ENCODE measurements at regions not wholly inside any gene's neighbourhood (a gene's known extent, or its start where the extent isn't known, plus 50 kb on each side); places are given as distances from the start of the nearest gene placed in this dataset.

DNA sequence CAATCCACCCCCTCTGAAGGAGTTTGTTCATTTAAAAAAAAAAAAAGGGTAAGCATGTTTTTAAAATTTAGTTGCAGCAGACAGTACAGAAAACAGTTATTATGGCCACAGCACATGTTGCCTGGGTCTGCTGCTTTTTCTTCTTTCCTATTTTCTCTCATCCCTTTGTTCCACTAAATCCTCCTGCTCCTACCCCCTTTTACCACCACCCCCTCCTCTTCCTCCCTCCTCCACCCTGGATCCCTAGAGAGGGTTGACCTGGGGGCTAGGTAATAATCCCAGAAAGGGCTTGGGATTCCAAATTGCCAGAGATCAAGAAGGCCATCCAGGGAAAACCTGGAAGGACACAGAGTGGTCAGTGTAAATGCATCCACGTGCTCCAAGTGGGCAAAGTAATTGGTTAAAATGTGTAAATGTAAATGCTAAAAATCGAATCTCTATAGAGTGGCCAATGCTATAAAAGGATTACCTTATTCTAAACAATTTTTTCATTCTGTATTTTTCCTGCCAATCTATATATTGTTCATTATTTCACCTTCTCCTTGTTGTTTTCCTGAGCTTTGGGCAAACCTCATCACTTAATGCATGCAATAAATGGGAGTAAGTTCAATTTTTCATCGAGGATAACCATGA lies 89.0 kb upstream of the PIK3CG start:
- DNase-seq (ENCODE audit: low spot score) = no peak

DNA sequence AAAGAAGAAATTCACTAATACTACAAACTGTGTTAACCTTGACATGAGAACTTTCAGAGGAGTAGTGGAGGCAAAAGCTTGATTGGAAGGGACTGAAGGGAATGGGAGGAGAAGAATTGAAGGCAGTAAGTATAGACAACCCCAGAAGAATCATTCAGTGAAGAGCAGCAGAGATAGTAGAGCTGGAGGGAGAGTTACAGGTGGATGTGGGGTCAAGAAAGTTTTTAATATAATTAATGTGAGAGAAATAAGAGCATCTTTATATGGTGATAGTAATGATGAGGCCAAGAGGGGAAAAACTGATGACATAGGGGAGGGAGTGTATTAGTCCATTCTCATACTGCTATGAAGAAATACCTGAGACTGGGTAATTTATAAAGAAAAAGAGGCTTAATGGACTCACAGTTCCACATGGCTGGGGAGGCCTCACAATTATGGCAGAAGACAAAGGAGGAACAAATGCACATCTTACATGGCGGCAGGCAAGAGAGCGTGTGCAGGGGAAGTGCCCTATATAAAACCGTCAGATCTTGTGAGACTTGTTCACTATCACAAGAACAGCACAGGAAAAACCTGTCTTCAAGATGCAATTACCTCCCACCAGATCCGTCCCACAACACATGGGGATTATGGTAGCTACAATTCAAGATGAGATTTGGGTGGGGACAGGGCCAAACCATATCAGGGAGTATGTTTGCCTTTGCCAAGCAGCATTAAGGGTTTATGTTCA lies 88.3 kb upstream of the PIK3CG start:
- DNase-seq (ENCODE audit: low spot score) = no peak

DNA sequence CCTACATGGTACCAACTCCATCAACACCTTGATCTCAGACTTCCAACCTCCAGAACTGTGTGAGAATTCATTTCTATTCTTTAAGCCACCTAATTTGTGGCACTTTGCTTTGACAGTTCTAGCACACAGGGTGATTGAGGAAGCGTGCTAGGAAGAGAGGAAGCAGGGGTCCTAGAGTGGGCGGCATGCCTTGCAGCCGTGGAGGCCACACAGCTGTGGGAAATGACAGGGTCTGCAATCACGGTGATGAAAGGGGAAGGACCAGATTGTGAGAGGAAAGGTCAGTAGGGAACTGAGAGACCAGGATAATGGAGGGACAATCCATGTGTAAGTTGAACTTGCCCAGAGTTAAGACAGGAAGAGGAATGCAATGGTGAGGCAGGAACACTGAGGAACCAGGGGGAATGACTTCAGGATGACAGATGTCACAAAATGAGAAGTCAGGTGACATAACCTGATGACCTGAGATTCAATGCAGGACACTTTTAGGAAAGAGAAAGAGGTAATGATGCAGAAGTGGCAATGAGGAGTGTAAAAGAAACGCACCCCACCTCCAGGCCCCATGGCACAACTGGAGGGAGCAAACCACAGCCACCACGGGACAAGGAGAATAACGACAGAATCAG lies 87.3 kb upstream of the PIK3CG start:
- DNase-seq (ENCODE audit: low spot score) = no peak

DNA sequence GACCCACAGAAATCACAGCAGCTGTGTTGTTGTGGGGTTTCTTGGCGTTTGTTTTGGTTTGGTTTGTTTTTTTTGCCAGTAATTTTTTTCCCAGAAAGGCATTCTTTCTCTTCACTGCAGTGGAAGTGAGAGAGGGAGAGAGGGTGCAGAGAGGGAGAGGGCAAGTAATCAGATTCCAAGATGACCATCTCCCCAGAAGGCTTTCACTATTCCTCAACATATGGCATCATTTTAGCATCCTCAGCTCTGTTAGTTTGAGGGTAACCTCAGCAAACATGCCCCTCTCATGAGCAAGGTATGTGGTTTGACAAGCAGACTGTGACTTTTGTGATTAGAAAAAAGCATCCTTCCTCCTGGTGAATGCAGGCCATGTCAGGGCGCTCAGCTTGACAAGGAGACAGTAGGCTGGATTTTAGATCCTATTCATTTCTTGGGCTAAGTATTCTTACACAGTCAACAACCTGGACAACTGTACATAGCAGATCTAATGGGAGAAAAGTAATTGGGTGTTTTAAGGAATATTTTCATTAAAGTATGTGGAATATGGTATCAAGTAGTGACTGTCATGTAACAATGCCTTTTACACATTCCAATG lies 86.3 kb upstream of the PIK3CG start:
- no peak for DNase-seq (ENCODE audit: low spot score)

DNA sequence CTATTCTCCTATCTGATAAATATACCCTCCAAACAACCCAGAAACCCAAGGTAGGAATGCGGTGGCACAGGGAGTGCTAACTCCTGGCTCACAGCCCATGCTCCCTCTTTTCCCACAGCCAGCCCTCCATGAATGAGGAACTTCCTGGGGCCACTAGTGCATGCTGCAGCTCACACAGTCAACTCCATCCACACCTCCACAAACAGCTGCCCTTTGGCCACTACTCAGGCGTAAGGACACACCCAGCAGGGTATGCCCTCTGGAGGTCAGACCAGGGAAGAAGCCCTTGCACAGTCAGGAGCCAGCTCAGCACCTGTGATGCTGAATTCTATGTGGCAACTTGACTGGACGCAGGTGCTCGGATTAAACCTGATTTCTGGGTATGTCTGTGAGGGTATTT lies 85.2 kb upstream of the PIK3CG start:
- DNase-seq (ENCODE audit: low spot score) = peak; percentile 43

DNA sequence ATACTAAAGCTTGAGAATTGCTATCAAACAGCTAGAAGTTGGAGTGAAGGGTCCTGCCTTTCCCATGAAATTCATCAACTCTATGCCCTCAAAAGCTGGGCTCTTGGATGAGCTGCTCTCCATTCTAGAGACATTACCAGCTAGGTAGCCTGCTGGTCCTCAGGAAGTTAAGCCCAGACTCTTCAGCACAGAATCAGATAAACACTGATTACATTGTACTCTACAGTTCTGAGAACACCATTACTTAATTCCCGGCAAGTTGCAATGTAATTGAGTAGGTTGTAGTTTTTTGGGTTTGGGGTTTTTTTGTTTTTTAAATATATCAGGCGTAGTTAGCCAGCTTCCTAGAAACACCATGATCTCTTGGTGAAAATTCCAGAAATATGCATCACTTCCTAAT lies 84.1 kb upstream of the PIK3CG start:
- DNase-seq (ENCODE audit: low spot score) = no peak

DNA sequence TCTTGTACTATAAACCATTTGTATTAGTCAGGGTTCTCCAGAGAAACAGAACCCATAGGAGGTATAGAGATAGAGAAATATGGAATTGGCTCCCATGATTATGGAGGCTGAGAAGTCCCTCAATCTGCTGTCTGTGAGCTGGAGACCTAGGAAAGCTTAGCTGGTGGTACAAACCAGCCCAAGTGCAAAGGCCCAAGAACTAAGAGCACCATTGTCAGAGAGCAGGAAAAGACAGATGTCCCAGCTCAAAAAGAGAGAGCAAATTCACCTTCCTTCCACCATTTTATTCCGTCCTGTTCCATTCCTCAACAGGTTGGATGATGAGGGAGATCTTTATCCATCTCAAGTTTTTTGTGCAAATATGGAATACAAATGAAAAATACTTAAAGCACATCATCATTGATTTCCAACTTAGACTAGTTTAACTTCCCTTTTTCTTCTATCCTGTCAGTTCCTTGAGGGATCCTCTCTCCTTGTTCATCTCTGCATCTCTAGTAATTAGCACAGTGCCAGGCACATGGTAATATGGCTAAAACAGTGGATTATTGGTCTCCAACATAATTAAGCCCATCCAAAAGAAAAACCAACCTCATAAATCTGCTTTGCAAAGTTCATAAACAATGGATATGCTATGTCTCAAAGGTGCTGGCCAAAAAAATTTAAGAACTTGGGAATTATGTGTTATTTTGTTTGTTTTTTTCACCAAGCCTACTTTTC lies 83.1 kb upstream of the PIK3CG start:
- DNase-seq (ENCODE audit: low spot score) = no peak

DNA sequence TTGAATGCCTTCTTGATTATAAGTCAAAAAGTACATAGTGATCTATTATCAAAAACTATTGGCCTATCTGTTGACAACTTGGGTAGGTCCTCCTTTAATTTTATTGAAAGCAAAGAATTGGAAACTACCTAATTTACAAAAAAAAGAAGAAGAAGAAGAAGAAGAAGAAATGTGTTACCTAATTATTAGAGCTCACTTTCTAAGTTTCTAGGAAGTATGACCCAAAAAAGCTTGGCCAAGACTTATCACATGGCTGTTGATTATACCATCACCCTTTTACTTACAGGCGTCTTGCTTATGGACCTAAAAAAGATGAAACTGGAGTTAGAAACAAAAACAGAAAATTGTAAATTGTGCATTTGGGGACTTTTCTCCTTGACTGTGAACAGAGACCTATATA lies 81.8 kb upstream of the PIK3CG start:
- DNase-seq (ENCODE audit: low spot score) = no peak

DNA sequence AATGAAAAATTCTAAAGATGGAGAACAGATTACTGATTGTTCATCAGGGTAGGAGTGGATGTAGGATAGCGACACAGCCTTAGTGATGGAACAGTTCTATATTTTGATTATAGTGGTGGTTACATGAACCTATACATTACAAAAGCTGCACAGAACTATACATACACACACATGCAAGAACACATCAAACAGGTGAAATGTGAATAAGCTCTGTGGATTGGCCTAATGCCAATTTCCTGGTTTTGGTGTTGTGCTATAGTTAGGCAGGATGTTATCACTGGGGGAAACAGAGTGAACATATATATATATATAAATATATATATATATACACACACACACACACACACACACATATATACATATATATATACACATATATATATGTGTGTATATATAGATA lies 76.4 kb upstream of the PIK3CG start:
- DNase-seq (ENCODE audit: low spot score) = no peak

DNA sequence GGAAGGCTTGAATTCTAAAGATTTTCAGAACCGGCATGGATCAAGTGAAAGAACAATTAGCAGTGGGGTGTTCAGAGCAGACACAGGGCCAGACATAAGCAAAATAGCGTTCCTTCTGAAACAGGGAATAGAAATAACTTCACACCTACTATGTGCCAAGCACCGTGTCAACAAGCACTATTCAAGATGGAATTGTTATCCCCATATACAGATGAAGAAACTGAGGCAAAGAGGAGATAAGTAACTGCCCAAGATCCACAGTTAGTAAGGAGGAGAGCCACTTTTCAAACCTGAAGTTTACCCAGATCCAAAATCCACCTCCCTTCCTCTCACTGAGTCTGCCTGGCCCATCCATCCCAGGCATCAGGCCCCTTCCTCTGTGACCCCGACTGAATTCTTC lies 73.6 kb upstream of the PIK3CG start:
- no peak for DNase-seq (ENCODE audit: low spot score)

DNA sequence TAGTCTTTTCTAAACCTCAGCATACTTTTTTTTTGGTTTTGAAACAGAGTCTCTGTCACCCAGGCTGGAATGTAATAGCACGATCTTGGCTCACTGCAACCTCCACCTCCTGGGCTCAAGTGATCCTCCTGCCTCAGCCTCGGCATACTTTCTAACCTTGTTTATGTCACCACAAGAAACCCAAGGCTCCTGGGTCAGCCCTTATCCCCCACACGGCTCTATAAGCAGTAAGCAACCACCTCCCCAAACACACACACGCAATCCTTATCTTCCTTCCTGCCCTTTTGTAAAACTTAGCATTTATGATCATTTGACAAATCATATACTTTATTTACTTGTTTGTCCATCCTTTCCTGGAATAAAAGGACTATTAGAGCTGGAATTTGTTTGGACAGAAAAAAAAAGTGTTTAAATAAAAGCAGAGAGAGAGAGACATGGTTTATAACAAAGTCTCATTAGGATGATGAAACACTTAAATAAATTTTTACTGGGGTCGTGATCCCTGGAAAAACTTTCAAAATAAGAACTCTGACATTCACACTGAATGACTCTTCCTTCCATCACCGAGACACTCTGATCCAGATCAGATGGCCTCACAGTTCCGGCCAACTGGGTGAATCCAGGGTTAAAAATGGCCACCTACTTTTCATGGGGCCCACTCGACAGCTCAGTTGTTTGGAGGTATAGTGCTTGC lies 72.7 kb upstream of the PIK3CG start:
- DNase-seq (ENCODE audit: low spot score) = no peak

DNA sequence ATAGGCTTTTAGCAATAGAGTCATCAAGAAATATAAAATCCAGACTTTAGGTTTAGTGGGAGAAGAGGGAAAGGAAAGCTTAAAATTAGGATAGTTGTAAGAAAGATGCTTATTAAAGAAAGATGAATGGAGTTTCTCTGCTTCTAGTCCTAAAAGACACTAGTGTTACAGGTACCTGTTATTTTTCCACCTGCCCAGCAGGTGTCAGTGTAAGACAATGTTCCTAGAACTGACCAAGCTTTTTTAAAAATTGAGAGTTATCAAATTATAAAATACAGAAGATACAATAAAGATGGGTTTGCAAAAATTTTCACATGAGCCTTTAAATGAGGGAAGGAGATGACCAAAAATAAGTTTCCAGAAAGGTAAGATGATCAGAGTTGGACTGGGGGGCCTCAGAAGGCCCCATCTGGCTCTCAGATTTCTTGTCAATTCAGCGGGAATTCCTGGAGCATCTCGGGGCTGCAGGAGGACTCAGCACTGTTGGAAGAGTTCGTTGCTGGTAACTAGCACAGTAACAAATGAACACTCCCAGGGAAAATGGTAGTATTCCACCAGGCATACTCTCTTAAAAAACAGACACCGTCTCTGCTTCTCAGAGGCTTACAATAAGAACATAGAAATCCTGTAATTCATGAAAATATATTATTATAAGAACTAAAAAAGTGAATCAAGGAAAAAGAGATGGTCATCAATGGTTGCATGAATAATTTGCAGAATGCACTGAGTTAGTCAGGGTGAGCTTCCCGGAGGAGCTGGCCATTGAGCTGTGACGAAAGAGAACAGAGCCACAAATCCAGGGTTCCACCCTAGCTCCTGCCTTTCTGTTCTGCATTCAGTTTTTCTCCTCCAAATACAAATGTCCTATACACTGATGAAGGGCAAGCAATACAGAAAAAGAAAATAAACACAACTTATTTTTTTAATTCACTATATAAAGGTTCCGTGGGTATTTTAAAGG lies 71.8 kb upstream of the PIK3CG start:
- DNase-seq (ENCODE audit: low spot score) = no peak

DNA sequence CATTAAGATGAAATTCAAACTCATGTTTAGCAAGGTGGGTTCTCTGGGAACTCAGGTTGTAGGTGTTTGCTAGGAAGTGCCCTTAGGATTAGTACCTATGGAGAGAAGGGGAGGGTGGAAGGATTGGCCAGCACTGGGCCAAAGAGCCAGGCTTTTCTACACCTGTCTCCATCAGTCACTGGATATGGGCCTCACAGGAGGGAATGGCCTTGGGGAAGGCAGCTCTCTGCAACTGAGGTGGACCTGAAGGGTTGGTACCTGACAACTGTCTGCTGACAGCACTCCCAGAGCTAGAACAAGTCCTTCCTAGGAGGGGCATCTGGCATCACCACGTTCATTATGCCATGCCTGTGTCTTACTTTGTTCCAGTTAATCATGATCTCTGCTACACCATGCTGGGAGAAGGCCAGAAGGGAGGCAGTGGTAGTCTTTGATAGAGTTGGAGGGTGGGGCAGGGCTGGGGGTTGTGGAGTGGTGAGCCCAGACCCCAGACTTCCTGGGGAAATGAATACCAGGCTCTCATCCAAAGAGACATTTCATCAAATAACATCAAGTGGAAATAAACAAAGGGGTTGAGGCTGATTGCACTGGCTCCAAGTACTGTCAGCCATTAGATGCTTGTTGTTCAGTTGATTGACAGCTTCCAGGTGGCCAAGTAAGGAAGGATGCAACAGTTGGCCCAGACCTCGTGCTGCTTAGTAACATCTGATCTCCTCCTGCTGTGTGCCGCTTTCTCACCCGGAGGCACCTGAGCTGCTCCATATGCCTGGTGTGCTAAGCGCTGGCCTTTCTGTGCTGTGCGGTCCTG lies 70.6 kb upstream of the PIK3CG start:
- no peak for DNase-seq (ENCODE audit: low spot score)

DNA sequence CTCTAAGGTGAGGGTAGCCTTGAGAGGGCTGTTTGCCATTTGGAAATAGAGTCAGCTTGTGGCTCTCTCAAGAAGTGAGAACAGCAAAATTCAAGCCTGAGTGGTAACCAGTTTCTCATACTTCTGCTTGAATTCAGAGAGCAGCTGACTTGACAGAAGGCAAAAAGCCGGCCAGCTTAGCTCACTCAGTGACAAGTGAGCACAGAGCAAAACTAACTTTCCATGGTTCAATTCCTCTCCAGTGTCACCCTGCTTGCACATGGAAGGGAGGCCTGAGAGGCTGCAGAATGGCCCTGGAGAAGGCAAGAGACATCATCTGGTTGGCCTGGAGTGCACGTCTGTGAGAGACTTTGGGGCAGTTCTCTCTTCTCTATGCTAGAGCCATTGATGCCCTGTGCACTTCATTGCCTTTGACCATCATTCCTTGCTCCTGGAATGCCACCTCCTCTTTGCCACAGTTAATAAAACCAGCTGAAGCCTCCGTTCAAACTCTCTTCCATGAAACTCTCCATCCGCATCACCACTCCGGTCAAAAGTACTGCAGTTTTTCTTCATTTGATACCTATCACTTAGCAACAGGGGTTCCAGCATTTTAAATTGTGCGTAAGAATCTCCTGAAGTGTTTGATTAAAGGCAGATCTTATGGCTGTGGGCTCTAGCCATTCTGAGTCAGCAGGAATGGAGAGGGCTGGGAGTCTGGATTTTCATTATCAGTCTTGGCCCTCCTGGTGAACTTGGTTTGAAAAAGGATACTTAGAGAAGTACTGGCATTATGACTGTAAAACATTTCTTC lies 69.8 kb upstream of the PIK3CG start:
- DNase-seq (ENCODE audit: low spot score) = no peak

DNA sequence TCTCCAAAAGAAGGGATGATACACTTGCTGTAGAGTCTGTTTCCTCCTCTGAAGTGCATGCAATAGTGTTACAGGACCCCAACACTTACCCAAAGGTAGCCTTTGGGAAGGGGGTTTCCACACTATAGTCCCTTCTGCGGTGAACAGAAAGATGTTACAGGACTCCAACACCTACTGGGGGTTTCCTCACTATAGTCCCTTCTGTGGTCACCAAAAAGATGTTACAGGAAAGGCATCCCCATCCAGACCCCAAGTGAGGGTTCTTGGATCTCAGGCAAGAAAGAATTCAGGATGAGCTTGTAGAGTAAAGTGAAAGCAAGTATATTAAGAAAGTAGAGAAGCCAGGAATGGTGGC lies 69.2 kb upstream of the PIK3CG start:
- no peak for DNase-seq (ENCODE audit: low spot score)

DNA sequence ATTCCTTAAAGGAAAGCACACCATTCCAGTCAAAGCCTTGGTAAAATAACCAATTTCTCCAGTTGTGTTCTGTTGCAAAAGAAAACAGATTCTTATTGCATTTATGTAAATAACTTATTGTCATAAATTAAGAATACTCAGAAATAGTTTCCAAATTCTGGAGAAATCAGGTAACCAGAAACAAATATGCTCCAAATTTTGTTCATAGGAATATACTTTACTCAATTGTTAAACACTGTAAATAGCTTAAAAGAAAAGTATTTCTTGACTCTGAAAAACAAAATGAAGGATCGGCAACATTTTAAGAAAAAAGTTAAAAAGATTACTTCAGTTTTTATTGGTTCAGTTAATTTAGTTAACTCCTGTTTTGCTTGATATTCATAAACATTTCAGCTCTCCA lies 67.1 kb upstream of the PIK3CG start:
- DNase-seq (ENCODE audit: low spot score) = no peak

DNA sequence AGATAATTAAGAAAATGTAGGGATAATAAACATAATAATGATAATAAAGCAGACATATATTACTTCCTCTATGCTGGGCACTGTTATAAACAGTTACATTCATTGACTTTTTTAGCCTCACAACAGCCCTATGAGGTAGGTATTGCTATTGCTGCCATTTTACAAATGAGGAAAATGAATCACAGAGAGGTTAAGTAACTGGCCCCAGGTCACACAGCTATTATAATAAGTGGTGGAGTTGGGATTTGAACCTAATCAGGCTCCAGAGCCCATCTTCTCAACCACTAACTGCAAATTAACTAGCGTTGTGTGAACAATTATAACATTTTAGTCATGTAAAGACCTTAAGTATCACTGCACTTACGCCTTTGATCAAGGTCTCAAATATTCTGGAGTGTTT lies 62.5 kb upstream of the PIK3CG start:
- no peak for DNase-seq (ENCODE audit: low spot score)

DNA sequence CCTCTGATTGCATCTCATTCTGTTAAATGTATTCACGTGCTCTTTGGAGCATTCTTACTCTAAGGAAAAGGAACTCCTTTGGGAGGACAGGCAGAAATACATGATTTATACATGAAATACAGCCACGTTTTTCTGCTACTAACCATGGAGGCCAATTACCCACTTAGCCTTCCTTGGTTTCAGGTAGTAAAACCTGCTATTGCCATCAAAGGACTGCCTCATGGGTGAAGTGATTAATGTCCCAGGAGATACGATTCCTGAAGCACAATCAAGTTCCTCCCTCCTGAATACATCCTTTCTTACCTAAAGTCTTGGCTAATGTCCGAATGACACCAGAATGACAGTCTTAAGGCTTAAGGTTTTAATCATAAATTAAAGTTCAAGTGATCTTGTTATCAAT lies 58.5 kb upstream of the PIK3CG start:
- no peak for DNase-seq (ENCODE audit: low spot score)

DNA sequence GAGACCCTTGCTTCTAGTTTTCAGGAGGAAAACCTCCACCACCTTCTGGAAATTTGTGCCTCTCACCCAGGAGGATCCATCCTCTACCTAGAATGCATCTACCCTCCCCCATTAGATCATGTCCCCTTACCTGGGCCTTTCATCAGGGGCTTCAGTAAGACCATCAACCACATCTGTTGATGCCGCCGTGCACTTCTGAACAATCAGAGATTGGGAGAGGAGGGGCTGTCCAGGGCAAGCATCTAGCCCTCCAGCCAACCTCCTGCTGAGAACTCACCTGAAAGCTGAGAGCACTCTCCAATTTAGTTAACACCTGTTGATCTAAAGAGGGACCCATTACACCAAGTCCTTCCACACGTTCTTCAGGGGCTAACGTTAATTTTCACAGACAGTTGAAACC lies 57.6 kb upstream of the PIK3CG start:
- DNase-seq (ENCODE audit: low spot score) = no peak

All from mucosa of gallbladder (tissue), 1 donor.